Uterus (tissue), 2 donors: ENCODE measurements at regions not wholly inside any gene's neighbourhood (a gene's known extent, or its start where the extent isn't known, plus 50 kb on each side); places are given as distances from the start of the nearest gene placed in this dataset.

Experiments
- POLR2A ChIP-seq, 2 donors: fragments of 450-650 bp; IDR thresholded peaks; one replicate each; pipeline ENCODE4 v1.6.1; 2016; ENCODE audit warnings: antibody characterized with exemption in 2 of 2, mild to moderate bottlenecking in 1 of 2, moderate library complexity in 1 of 2
- TF ChIP-seq, protein P1 (sequence below), 4 experiments: fragments of 200-600 bp in 2 of 4; fragments of 450-650 bp in 2 of 4; sonication (generic) in 2 of 4; IDR thresholded peaks; one replicate each; pipeline ENCODE4 v1.5.1; 2016 to 2019; ENCODE audit warnings: antibody characterized with exemption in 4 of 4, mild to moderate bottlenecking in 2 of 4, moderate library complexity in 1 of 4

- TF ChIP-seq, protein P1, sequence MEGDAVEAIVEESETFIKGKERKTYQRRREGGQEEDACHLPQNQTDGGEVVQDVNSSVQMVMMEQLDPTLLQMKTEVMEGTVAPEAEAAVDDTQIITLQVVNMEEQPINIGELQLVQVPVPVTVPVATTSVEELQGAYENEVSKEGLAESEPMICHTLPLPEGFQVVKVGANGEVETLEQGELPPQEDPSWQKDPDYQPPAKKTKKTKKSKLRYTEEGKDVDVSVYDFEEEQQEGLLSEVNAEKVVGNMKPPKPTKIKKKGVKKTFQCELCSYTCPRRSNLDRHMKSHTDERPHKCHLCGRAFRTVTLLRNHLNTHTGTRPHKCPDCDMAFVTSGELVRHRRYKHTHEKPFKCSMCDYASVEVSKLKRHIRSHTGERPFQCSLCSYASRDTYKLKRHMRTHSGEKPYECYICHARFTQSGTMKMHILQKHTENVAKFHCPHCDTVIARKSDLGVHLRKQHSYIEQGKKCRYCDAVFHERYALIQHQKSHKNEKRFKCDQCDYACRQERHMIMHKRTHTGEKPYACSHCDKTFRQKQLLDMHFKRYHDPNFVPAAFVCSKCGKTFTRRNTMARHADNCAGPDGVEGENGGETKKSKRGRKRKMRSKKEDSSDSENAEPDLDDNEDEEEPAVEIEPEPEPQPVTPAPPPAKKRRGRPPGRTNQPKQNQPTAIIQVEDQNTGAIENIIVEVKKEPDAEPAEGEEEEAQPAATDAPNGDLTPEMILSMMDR (IDR thresholded peaks at IDR 0.05), result no peak
- TF ChIP-seq POLR2A (IDR thresholded peaks at IDR 0.05), result no peak
Measured at GRCh38 chr6:44667668-44668390, 280.3 kb downstream of the CDC5L start.
